Gastroesophageal sphincter (tissue), 3 donors: ENCODE measurements at regions not wholly inside any gene's neighbourhood (a gene's known extent, or its start where the extent isn't known, plus 50 kb on each side); places are given as distances from the start of the nearest gene placed in this dataset.

Experiments
- POLR2A ChIP-seq, 2 donors: fragments of 450-650 bp; IDR thresholded peaks; one replicate each; pipeline ENCODE4 v1.6.1; 2017; ENCODE audit warnings: antibody characterized with exemption in 2 of 2, mild to moderate bottlenecking in 2 of 2, moderate library complexity in 1 of 2
- TF ChIP-seq, protein P1 (sequence below), 4 experiments: fragments of 200-600 bp in 2 of 4; fragments of 450-650 bp in 2 of 4; sonication (generic) in 1 of 4; IDR thresholded peaks; one replicate each; pipeline ENCODE4 v1.5.1; 2017 to 2019; ENCODE audit warnings: antibody characterized with exemption in 4 of 4, mild to moderate bottlenecking in 2 of 4, moderate library complexity in 2 of 4

DNA sequence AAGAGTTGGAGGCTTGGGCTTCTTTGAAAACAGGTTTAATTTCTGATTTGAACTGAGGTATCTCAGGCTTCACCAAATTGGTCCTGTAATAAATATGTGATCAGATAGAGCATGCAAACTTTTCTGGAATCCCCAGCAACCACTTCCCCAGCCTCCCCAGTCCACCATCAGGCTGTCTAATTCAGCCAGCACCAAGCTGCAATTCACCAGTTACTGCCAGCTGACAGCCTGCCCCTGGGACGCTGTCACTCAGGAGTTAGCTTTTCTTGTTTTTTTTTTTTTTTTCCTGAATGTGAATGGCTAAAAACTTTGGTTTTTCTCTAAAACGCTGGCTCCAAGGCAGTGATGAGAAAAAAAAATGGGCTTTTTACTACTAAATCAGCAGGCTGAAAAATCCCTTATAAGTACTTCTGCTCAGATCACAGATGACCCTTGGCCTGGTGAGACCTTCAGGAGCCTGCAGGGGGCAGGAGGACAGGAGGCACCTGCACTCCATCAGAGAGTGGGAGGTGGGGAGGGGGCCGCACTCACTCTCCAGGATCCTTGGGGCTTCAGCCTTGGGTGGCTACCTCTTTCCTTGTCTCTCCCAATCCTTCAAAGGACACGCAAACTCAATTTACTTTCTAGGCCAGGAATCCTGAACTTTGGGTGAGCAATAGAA lies 349.4 kb downstream of the GATA3 start:
- TF ChIP-seq POLR2A (IDR thresholded peaks at IDR 0.05) = no peak
- TF ChIP-seq, protein P1, sequence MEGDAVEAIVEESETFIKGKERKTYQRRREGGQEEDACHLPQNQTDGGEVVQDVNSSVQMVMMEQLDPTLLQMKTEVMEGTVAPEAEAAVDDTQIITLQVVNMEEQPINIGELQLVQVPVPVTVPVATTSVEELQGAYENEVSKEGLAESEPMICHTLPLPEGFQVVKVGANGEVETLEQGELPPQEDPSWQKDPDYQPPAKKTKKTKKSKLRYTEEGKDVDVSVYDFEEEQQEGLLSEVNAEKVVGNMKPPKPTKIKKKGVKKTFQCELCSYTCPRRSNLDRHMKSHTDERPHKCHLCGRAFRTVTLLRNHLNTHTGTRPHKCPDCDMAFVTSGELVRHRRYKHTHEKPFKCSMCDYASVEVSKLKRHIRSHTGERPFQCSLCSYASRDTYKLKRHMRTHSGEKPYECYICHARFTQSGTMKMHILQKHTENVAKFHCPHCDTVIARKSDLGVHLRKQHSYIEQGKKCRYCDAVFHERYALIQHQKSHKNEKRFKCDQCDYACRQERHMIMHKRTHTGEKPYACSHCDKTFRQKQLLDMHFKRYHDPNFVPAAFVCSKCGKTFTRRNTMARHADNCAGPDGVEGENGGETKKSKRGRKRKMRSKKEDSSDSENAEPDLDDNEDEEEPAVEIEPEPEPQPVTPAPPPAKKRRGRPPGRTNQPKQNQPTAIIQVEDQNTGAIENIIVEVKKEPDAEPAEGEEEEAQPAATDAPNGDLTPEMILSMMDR (IDR thresholded peaks at IDR 0.05) = no peak
